ENCODE measurements at regions not wholly inside any gene's neighbourhood (a gene's known extent, or its start where the extent isn't known, plus 50 kb on each side); places are given as distances from the start of the nearest gene placed in this dataset.

- intact Hi-C loops (cut with DNase I) = no loop called here
- H3K4me1 ChIP-seq = no peaks in the 10 kb centered on the region
- H3K27ac ChIP-seq (replicated peaks in 1 of 4) = no peak overlapping the region
- no peaks in the 10 kb centered on the region for H3K36me3 ChIP-seq
- TF ChIP-seq POLR2A (IDR thresholded peaks at IDR 0.05; ENCODE audit: low read depth) = no peak
- H3K9me3 ChIP-seq = no peaks in the 10 kb centered on the region
- H3K4me3 ChIP-seq = no peak overlapping the region
- H3K27me3 ChIP-seq = no peaks in the 10 kb centered on the region
- DNase-seq (ENCODE audit: extremely low spot score) = no peak
- 92% methylated on average over 2 of the region's 2 CpGs for WGBS
These were observed 1882.9 kb upstream of the AGA start for GRCh38 chr4:179325181-179325580.

- no peak for TF ChIP-seq POLR2AphosphoS5 (IDR thresholded peaks at IDR 0.05)
- TF ChIP-seq POLR2A (IDR thresholded peaks at IDR 0.05; ENCODE audit: low read depth) = no peak
- WGBS = 77% methylated on average over 8 of the region's 8 CpGs
- intact Hi-C loops (cut with DNase I) = no loop called here
- Histone ChIP-seq H3K9me3 (no peaks in the 10 kb centered on the region), H3K4me1 (no peaks in the 10 kb centered on the region), H3K27me3 (no peaks in the 10 kb centered on the region), H3K27ac (replicated peaks in 1 of 4) (no peak overlapping the region), H3K36me3 (no peaks in the 10 kb centered on the region), H3K4me3 (no peak overlapping the region)
- DNase-seq (ENCODE audit: extremely low spot score) = no peak
These were observed 1886.4 kb upstream of the AGA start for GRCh38 chr4:179328627-179329026.

GRCh38 chr4:179331362-179331761 is 1889.1 kb upstream of the AGA start:
- 71% methylated on average over 6 of the region's 6 CpGs for WGBS
- H3K27ac ChIP-seq (replicated peaks in 1 of 4) = no peak overlapping the region
- TF ChIP-seq CTCF (IDR thresholded peaks at IDR 0.05) = no peak
- TF ChIP-seq POLR2AphosphoS5 (IDR thresholded peaks at IDR 0.05) = no peak
- no peak for TF ChIP-seq POLR2A (IDR thresholded peaks at IDR 0.05; ENCODE audit: low read depth)
- no peak for TF ChIP-seq EP300 (IDR thresholded peaks at IDR 0.05)
- H3K36me3 ChIP-seq = no peaks in the 10 kb centered on the region
- H3K9me3 ChIP-seq = no peaks in the 10 kb centered on the region
- no peak overlapping the region for H3K4me3 ChIP-seq
- H3K27me3 ChIP-seq = no peaks in the 10 kb centered on the region
- H3K4me1 ChIP-seq = no peaks in the 10 kb centered on the region
- no peak for DNase-seq (ENCODE audit: extremely low spot score)
- intact Hi-C loops (cut with DNase I) = no loop called here

GRCh38 chr4:179344861-179345260 is 1902.6 kb upstream of the AGA start:
- TF ChIP-seq EP300 (IDR thresholded peaks at IDR 0.05) = no peak
- TF ChIP-seq POLR2A (IDR thresholded peaks at IDR 0.05; ENCODE audit: low read depth) = no peak
- no peak for TF ChIP-seq POLR2AphosphoS5 (IDR thresholded peaks at IDR 0.05)

GRCh38 chr4:179352221-179352620 is 1910.0 kb upstream of the AGA start:
- TF ChIP-seq POLR2A (IDR thresholded peaks at IDR 0.05; ENCODE audit: low read depth) (no peak), CTCF (IDR thresholded peaks at IDR 0.05) (no peak), POLR2AphosphoS5 (IDR thresholded peaks at IDR 0.05) (no peak)

More at GRCh38 chr4:179344861-179345260, 1902.6 kb upstream of the AGA start:
- H3K9me3 ChIP-seq = no peaks in the 10 kb centered on the region
- no peaks in the 10 kb centered on the region for H3K4me1 ChIP-seq
- DNase-seq (ENCODE audit: extremely low spot score) = no peak
- no peaks in the 10 kb centered on the region for H3K27me3 ChIP-seq
- no peak overlapping the region for H3K27ac ChIP-seq (replicated peaks in 1 of 4)
- H3K4me3 ChIP-seq = no peak overlapping the region
- no peaks in the 10 kb centered on the region for H3K36me3 ChIP-seq
- intact Hi-C loops (cut with DNase I) = no loop called here

GRCh38 chr4:179353786-179354185 is 1911.5 kb upstream of the AGA start:
- H3K9me3 ChIP-seq = no peaks in the 10 kb centered on the region
- intact Hi-C loops (cut with DNase I) = no loop called here
- no peak for DNase-seq (ENCODE audit: extremely low spot score)
- WGBS = 32% methylated on average over 3 of the region's 3 CpGs
- no peak overlapping the region for H3K27ac ChIP-seq (replicated peaks in 1 of 4)
- no peaks in the 10 kb centered on the region for H3K27me3 ChIP-seq
- H3K36me3 ChIP-seq = no peaks in the 10 kb centered on the region
- H3K4me3 ChIP-seq = no peak overlapping the region
- no peaks in the 10 kb centered on the region for H3K4me1 ChIP-seq
- TF ChIP-seq POLR2A (IDR thresholded peaks at IDR 0.05; ENCODE audit: low read depth) = no peak
- TF ChIP-seq POLR2AphosphoS5 (IDR thresholded peaks at IDR 0.05) = no peak
- TF ChIP-seq CTCF (IDR thresholded peaks at IDR 0.05) = no peak
- TF ChIP-seq EP300 (IDR thresholded peaks at IDR 0.05) = no peak

More at GRCh38 chr4:179352221-179352620, 1910.0 kb upstream of the AGA start:
- H3K27ac ChIP-seq (replicated peaks in 1 of 4) = no peak overlapping the region
- intact Hi-C loops (cut with DNase I) = no loop called here
- no peaks in the 10 kb centered on the region for H3K4me1 ChIP-seq
- H3K9me3 ChIP-seq = no peaks in the 10 kb centered on the region
- no peaks in the 10 kb centered on the region for H3K27me3 ChIP-seq
- H3K4me3 ChIP-seq = no peak overlapping the region
- 54% methylated on average over 2 of the region's 2 CpGs for WGBS
- no peak for DNase-seq (ENCODE audit: extremely low spot score)
- H3K36me3 ChIP-seq = no peaks in the 10 kb centered on the region

All from esophagus muscularis mucosa (tissue), 4 donors.